Natural killer cell (primary cell): ENCODE measurements at regions not wholly inside any gene's neighbourhood (a gene's known extent, or its start where the extent isn't known, plus 50 kb on each side); places are given as distances from the start of the nearest gene placed in this dataset.

Experiments used
- ATAC-seq, 3 donors: fragments of 150-1000 bp in 2 of 3; fragments of 200-7000 bp in 1 of 3; cut with Tn5 transposase; 1 replicate in 1 of 3; 2 replicates in 2 of 3; pipeline ENCODE4 v1.10.0; 2021; ENCODE audit warnings: mild to moderate bottlenecking in 2 of 3, moderate library complexity in 2 of 3
- DNase-seq, 2 donors: peaks; one replicate each; pipeline versions ENCODE4 v3.0.0 to v3.0.0-alpha.2; 2013 to 2021; ENCODE audit warnings: mixed read lengths in 1 of 2
- H3K27ac ChIP-seq: one replicate; pipeline ENCODE4 v1.5.1; 2013; ENCODE audit warnings: mild to moderate bottlenecking, low read length
- H3K27me3 ChIP-seq: one replicate; pipeline ENCODE4 v1.6.1; 2013; ENCODE audit warnings: low read length; ENCODE audit not compliant: control insufficient read depth, insufficient read depth
- H3K36me3 ChIP-seq: one replicate; pipeline ENCODE4 v1.6.1; 2013; ENCODE audit warnings: low read length; ENCODE audit not compliant: control insufficient read depth, insufficient read depth
- H3K4me1 ChIP-seq: one replicate; pipeline ENCODE4 v1.6.1; 2013; ENCODE audit warnings: low read length; ENCODE audit not compliant: control insufficient read depth, insufficient read depth
- H3K4me3 ChIP-seq: one replicate; pipeline ENCODE4 v1.5.1; 2013; ENCODE audit warnings: low read length
- H3K9me3 ChIP-seq: one replicate; pipeline ENCODE4 v1.6.1; 2013; ENCODE audit warnings: low read length; ENCODE audit not compliant: control insufficient read depth, insufficient read depth
- H3K27ac Mint-ChIP-seq, 2 donors: one replicate each; pipeline ENCODE4 v1.8.0; 2022; ENCODE audit warnings: mild to moderate bottlenecking in 2 of 2, mixed read lengths in 2 of 2, moderate library complexity in 1 of 2
- H3K27me3 Mint-ChIP-seq, 2 donors: one replicate each; pipeline ENCODE4 v1.8.0; 2022; ENCODE audit warnings: low read depth in 2 of 2, mixed read lengths in 2 of 2
- H3K36me3 Mint-ChIP-seq: one replicate; pipeline ENCODE4 v1.8.0; 2022; ENCODE audit warnings: mixed read lengths
- H3K4me1 Mint-ChIP-seq, 2 donors: one replicate each; pipeline ENCODE4 v1.8.0; 2022; ENCODE audit warnings: mixed read lengths in 2 of 2
- H3K4me3 Mint-ChIP-seq: one replicate; pipeline ENCODE4 v1.8.0; 2022; ENCODE audit warnings: mild to moderate bottlenecking, moderate library complexity, mixed read lengths
- H3K9me3 Mint-ChIP-seq, 2 donors: one replicate each; pipeline ENCODE4 v1.8.0; 2022; ENCODE audit warnings: mixed read lengths in 2 of 2
- CTCF ChIP-seq: fragments of 200-600 bp; IDR thresholded peaks from one replicate; pipeline ENCODE4 v1.8.0; 2022; ENCODE audit warnings: antibody characterized with exemption
- WGBS: methylation state at CpG from one replicate; pipeline ENCODE4 v1.1.7; 2013; ENCODE audit warnings: missing lambda C conversion rate; ENCODE audit not compliant: insufficient coverage; 5-methylcytosine and 5-hydroxymethylcytosine counted together
- intact Hi-C: fragments of 100-400 bp; cut with micrococcal nuclease; formaldehyde crosslinking; loops from one replicate; pipeline ENCODE4 v1.14.2; 2022

GRCh38 chr5:160921423-160922285 lies 69.6 kb upstream of the ATP10B start:
- DNase-seq = no peak
- ATAC-seq = no peak
- H3K27me3 ChIP-seq = no peaks in the 10 kb centered on the region
- H3K27me3 Mint-ChIP-seq = no peaks in the 10 kb centered on the region
- H3K4me3 ChIP-seq = no peak overlapping the region
- H3K9me3 Mint-ChIP-seq = peaks cover 4 to 5% of the 10 kb centered on the region in 2 donors
- TF ChIP-seq CTCF = no peak
- no peaks in the 10 kb centered on the region for H3K9me3 ChIP-seq
- no peaks in the 10 kb centered on the region for H3K4me1 Mint-ChIP-seq
- no peak overlapping the region for H3K27ac Mint-ChIP-seq
- H3K4me3 Mint-ChIP-seq = no peak overlapping the region
- WGBS = 90% methylated on average over 3 of the region's 4 CpGs
- no peaks in the 10 kb centered on the region for H3K4me1 ChIP-seq
- no peaks in the 10 kb centered on the region for H3K36me3 ChIP-seq
- intact Hi-C loops = no loop called here
- H3K27ac ChIP-seq = no peak overlapping the region
- H3K36me3 Mint-ChIP-seq = no peaks in the 10 kb centered on the region

GRCh38 chr5:160919626-160920025 lies 67.6 kb upstream of the ATP10B start:
- Histone ChIP-seq H3K9me3 (no peaks in the 10 kb centered on the region), H3K27ac (no peak overlapping the region), H3K36me3 (no peaks in the 10 kb centered on the region), H3K4me1 (no peaks in the 10 kb centered on the region), H3K4me3 (no peak overlapping the region), H3K27me3 (no peaks in the 10 kb centered on the region)
- no peak for TF ChIP-seq CTCF
- peaks cover 4 to 5% of the 10 kb centered on the region in 2 donors for H3K9me3 Mint-ChIP-seq
- no peaks in the 10 kb centered on the region for H3K4me1 Mint-ChIP-seq
- WGBS = 92% methylated on average over 8 of the region's 8 CpGs
- DNase-seq = no peak
- peaks cover 0 to 4% of the 10 kb centered on the region in 2 donors for H3K27me3 Mint-ChIP-seq
- H3K27ac Mint-ChIP-seq = no peak overlapping the region
- no peak overlapping the region for H3K4me3 Mint-ChIP-seq
- ATAC-seq = no peak
- intact Hi-C loops = no loop called here
- no peaks in the 10 kb centered on the region for H3K36me3 Mint-ChIP-seq

- no peak overlapping the region for H3K4me3 Mint-ChIP-seq
- DNase-seq (no peak), ATAC-seq (no peak)
- Histone ChIP-seq H3K27me3 (no peaks in the 10 kb centered on the region), H3K36me3 (no peaks in the 10 kb centered on the region), H3K4me1 (no peaks in the 10 kb centered on the region), H3K9me3 (no peaks in the 10 kb centered on the region), H3K4me3 (no peak overlapping the region), H3K27ac (no peak overlapping the region)
- no peak overlapping the region for H3K27ac Mint-ChIP-seq
- no peaks in the 10 kb centered on the region for H3K4me1 Mint-ChIP-seq
- H3K36me3 Mint-ChIP-seq = no peaks in the 10 kb centered on the region
- intact Hi-C loops = no loop called here
- H3K27me3 Mint-ChIP-seq = peaks cover 0 to 4% of the 10 kb centered on the region in 2 donors
- H3K9me3 Mint-ChIP-seq = peaks cover 4 to 5% of the 10 kb centered on the region in 2 donors
- WGBS = 83% methylated on average over 2 of the region's 2 CpGs
- no peak for TF ChIP-seq CTCF
These were observed 66.4 kb upstream of the ATP10B start for GRCh38 chr5:160918386-160918785.

GRCh38 chr5:160906090-160906489 lies 54.1 kb upstream of the ATP10B start:
- H3K4me3 Mint-ChIP-seq = no peak overlapping the region
- TF ChIP-seq CTCF = no peak
- intact Hi-C loops = no loop called here
- H3K9me3 Mint-ChIP-seq = no peaks in the 10 kb centered on the region
- no peaks in the 10 kb centered on the region for H3K4me1 ChIP-seq
- DNase-seq = no peak
- H3K9me3 ChIP-seq = no peaks in the 10 kb centered on the region
- no peak for ATAC-seq
- no peaks in the 10 kb centered on the region for H3K36me3 Mint-ChIP-seq
- no peak overlapping the region for H3K27ac ChIP-seq
- no peaks in the 10 kb centered on the region for H3K27me3 ChIP-seq
- H3K36me3 ChIP-seq = no peaks in the 10 kb centered on the region
- no peaks in the 10 kb centered on the region for H3K4me1 Mint-ChIP-seq
- H3K27ac Mint-ChIP-seq = no peak overlapping the region
- no peaks in the 10 kb centered on the region for H3K27me3 Mint-ChIP-seq
- no peak overlapping the region for H3K4me3 ChIP-seq
- WGBS = 83% methylated on average over 2 of the region's 3 CpGs
